ENCODE measurements at regions not wholly inside any gene's neighbourhood (a gene's known extent, or its start where the extent isn't known, plus 50 kb on each side); places are given as distances from the start of the nearest gene placed in this dataset.

- BruUV-seq (replicated peaks), result no TSS peak
- TF ChIP-seq CTCF (conservative IDR thresholded peaks at IDR 0.05; ENCODE audit: low read depth, low read length) (no peak), EZH2 (IDR thresholded peaks at IDR 0.05; ENCODE audit: borderline replicate concordance, low read depth, low read length, poor library complexity, severe bottlenecking) (no peak)
- intact Hi-C loops (cut with micrococcal nuclease; ENCODE audit: unreplicated experiment), result no loop called here
- Histone ChIP-seq H3K9me3 (ENCODE audit: low read depth, low read length, poor library complexity, severe bottlenecking) (no peaks in the 10 kb centered on the region), H3K36me3 (ENCODE audit: insufficient read depth, low read length, poor library complexity, severe bottlenecking) (no peaks in the 10 kb centered on the region), H3K4me3 (ENCODE audit: low read depth, low read length, poor library complexity, severe bottlenecking) (no peak overlapping the region), H3K4me1 (ENCODE audit: insufficient read depth, low read length, poor library complexity, severe bottlenecking) (no peaks in the 10 kb centered on the region), H3K27ac (ENCODE audit: low read depth, low read length, poor library complexity, severe bottlenecking) (no peak overlapping the region), H3K27me3 (replicated peaks; ENCODE audit: insufficient read depth, low read depth, low read length, poor library complexity) (no peaks in the 10 kb centered on the region)
- no peak for DNase-seq (ENCODE audit: low spot score)
- POLR2A ChIA-PET (ENCODE audit: low non-redundant PET), result no interaction called here
- CTCF ChIA-PET, result no interaction called here
Observed at GRCh38 chr3:170760174-170760526, 109.8 kb downstream of the RPL22L1 start.

DNA sequence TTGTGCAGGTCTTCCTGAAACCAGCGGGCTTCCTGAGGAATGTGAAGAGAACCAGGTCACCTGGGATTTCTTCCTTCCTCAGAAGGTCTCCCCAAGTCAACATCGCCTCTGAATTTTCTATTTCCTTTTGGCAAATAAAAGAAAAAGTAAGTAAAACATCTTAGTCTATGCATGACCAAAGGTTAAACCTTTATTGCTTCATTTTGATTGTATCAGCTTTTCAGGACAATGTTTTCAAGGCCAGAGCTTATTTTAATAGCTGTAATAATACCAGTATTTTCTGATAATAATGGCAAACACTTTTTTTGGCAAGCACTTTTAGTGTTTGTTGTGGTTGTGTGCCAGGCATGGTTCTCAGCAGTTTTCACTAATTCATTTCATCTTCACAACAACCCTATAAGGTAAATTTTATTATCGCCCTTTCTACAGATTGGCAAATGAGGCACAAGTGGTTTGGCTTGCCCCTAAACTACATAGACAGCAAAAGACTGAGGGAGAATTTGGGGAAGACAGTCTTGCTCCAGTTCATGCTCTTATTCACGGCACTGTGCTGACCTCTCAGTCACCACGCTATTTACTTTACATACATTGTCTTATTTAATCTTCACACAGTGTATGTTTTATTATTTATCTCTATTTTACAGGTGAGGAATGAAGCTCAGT is 110.4 kb downstream of the RPL22L1 start:
- Histone ChIP-seq H3K27me3 (replicated peaks; ENCODE audit: insufficient read depth, low read depth, low read length, poor library complexity) (no peaks in the 10 kb centered on the region), H3K9me3 (ENCODE audit: low read depth, low read length, poor library complexity, severe bottlenecking) (no peaks in the 10 kb centered on the region), H3K27ac (ENCODE audit: low read depth, low read length, poor library complexity, severe bottlenecking) (no peak overlapping the region), H3K36me3 (ENCODE audit: insufficient read depth, low read length, poor library complexity, severe bottlenecking) (no peaks in the 10 kb centered on the region), H3K4me1 (ENCODE audit: insufficient read depth, low read length, poor library complexity, severe bottlenecking) (no peaks in the 10 kb centered on the region), H3K4me3 (ENCODE audit: low read depth, low read length, poor library complexity, severe bottlenecking) (no peak overlapping the region)
- intact Hi-C loops (cut with micrococcal nuclease; ENCODE audit: unreplicated experiment), result no loop called here
- no peak for TF ChIP-seq CTCF (conservative IDR thresholded peaks at IDR 0.05; ENCODE audit: low read depth, low read length)
- no peak for TF ChIP-seq EZH2 (IDR thresholded peaks at IDR 0.05; ENCODE audit: borderline replicate concordance, low read depth, low read length, poor library complexity, severe bottlenecking)
- CTCF ChIA-PET, result no interaction called here
- no TSS peak for BruUV-seq (replicated peaks)
- no peak for DNase-seq (ENCODE audit: low spot score)
- POLR2A ChIA-PET (ENCODE audit: low non-redundant PET), result no interaction called here

- Histone ChIP-seq H3K9me3 (ENCODE audit: low read depth, low read length, poor library complexity, severe bottlenecking) (no peaks in the 10 kb centered on the region), H3K36me3 (ENCODE audit: insufficient read depth, low read length, poor library complexity, severe bottlenecking) (no peaks in the 10 kb centered on the region), H3K4me3 (ENCODE audit: low read depth, low read length, poor library complexity, severe bottlenecking) (no peak overlapping the region), H3K4me1 (ENCODE audit: insufficient read depth, low read length, poor library complexity, severe bottlenecking) (peaks cover 18% of the 10 kb centered on the region), H3K27ac (ENCODE audit: low read depth, low read length, poor library complexity, severe bottlenecking) (no peak overlapping the region), H3K27me3 (replicated peaks; ENCODE audit: insufficient read depth, low read depth, low read length, poor library complexity) (no peaks in the 10 kb centered on the region)
- DNase-seq (ENCODE audit: low spot score), result no peak
- BruUV-seq (replicated peaks), result no TSS peak
- TF ChIP-seq CTCF (conservative IDR thresholded peaks at IDR 0.05; ENCODE audit: low read depth, low read length) (no peak), EZH2 (IDR thresholded peaks at IDR 0.05; ENCODE audit: borderline replicate concordance, low read depth, low read length, poor library complexity, severe bottlenecking) (no peak)
- ChIA-PET CTCF (no interaction called here), POLR2A (ENCODE audit: low non-redundant PET) (no interaction called here)
- intact Hi-C loops (cut with micrococcal nuclease; ENCODE audit: unreplicated experiment), result no loop called here
Observed at GRCh38 chr3:170757038-170757437, 113.0 kb downstream of the RPL22L1 start.

All from A673 (cell line).